ENCODE measurements at regions not wholly inside any gene's neighbourhood (a gene's known extent, or its start where the extent isn't known, plus 50 kb on each side); places are given as distances from the start of the nearest gene placed in this dataset.
"Not testable (repeated sequence)": the region's sequence is repeated elsewhere in the genome, so short reads cannot be mapped to it uniquely, and the experiment has no call there.

- DNase-seq: no peak
Observed at GRCh38 chr2:125736306-125736705, 919.7 kb upstream of the GYPC start.

GRCh38 chr2:125745514-125745913 is 910.4 kb upstream of the GYPC start:
- DNase-seq: no peak

GRCh38 chr2:125746321-125747164 is 909.4 kb upstream of the GYPC start:
- no peak for DNase-seq

- no peak for DNase-seq
Observed at GRCh38 chr2:125747165-125747425, 908.9 kb upstream of the GYPC start.

GRCh38 chr2:125756431-125756830 is 899.5 kb upstream of the GYPC start:
- no peak for DNase-seq

GRCh38 chr2:125796784-125797183 is 859.2 kb upstream of the GYPC start:
- no peak for DNase-seq

GRCh38 chr2:125797192-125797591 is 858.8 kb upstream of the GYPC start:
- no peak for DNase-seq

- DNase-seq: no peak
Observed at GRCh38 chr2:125822746-125823145, 833.2 kb upstream of the GYPC start.

- DNase-seq: not testable (repeated sequence)
Observed at GRCh38 chr2:125825781-125826180, 830.2 kb upstream of the GYPC start.

GRCh38 chr2:125837128-125837527 is 818.8 kb upstream of the GYPC start:
- DNase-seq: no peak

GRCh38 chr2:125837611-125838010 is 818.3 kb upstream of the GYPC start:
- no peak for DNase-seq

GRCh38 chr2:125839945-125840344 is 816.0 kb upstream of the GYPC start:
- DNase-seq: no peak

GRCh38 chr2:125842041-125842440 is 813.9 kb upstream of the GYPC start:
- no peak for DNase-seq

- no peak for DNase-seq
Observed at GRCh38 chr2:125850541-125850940, 805.4 kb upstream of the GYPC start.

GRCh38 chr2:125852364-125852763 is 803.6 kb upstream of the GYPC start:
- no peak for DNase-seq

GRCh38 chr2:125853626-125854025 is 802.3 kb upstream of the GYPC start:
- no peak for DNase-seq

GRCh38 chr2:125855204-125855603 is 800.8 kb upstream of the GYPC start:
- no peak for DNase-seq

GRCh38 chr2:125857971-125858794 is 797.8 kb upstream of the GYPC start:
- DNase-seq: no peak

GRCh38 chr2:125861461-125861860 is 794.5 kb upstream of the GYPC start:
- no peak for DNase-seq

- DNase-seq: no peak
Observed at GRCh38 chr2:125867908-125868307, 788.0 kb upstream of the GYPC start.

- no peak for DNase-seq
Observed at GRCh38 chr2:125870264-125870663, 785.7 kb upstream of the GYPC start.

- no peak for DNase-seq
Observed at GRCh38 chr2:125870746-125871145, 785.2 kb upstream of the GYPC start.

- no peak for DNase-seq
Observed at GRCh38 chr2:125874564-125874963, 781.4 kb upstream of the GYPC start.

- DNase-seq: no peak
Observed at GRCh38 chr2:125885340-125885739, 770.6 kb upstream of the GYPC start.
